ENCODE measurements at regions not wholly inside any gene's neighbourhood (a gene's known extent, or its start where the extent isn't known, plus 50 kb on each side); places are given as distances from the start of the nearest gene placed in this dataset.

GRCh38 chr13:22238269-22238668 lies 567.4 kb downstream of the FGF9 start (continued):
- no peak for TF ChIP-seq EGR1 (IDR thresholded peaks at IDR 0.05; ENCODE audit: borderline replicate concordance, low read depth, low read length)
